ENCODE measurements at regions not wholly inside any gene's neighbourhood (a gene's known extent, or its start where the extent isn't known, plus 50 kb on each side); places are given as distances from the start of the nearest gene placed in this dataset.

- 50 to 78% (median 70%) methylated on average over 2 of the region's 2 CpGs for WGBS, 5 donors
- no peak overlapping the region for H3K4me3 ChIP-seq
- H3K27me3 ChIP-seq, result no peaks in the 10 kb centered on the region
- TF ChIP-seq EP300 (IDR thresholded peaks at IDR 0.05), result no peak
- no peak for TF ChIP-seq CTCF (IDR thresholded peaks at IDR 0.05)
- no peak for TF ChIP-seq POLR2A (IDR thresholded peaks at IDR 0.05)
- no peak for TF ChIP-seq POLR2AphosphoS5 (IDR thresholded peaks at IDR 0.05)
- H3K4me1 ChIP-seq, result peaks cover 0 to 11% (median 7%) of the 10 kb centered on the region in 4 donors
- no peaks in the 10 kb centered on the region for H3K36me3 ChIP-seq
- no peaks in the 10 kb centered on the region for H3K9me3 ChIP-seq
- H3K27ac ChIP-seq, result peak overlapping the region in 2 of 5 donors; percentile 6 to 52
- DNase-seq, result no peak
- intact Hi-C loops (cut with DNase I; ENCODE audit: low total_unique reads), result no loop called here
These were observed 107.1 kb downstream of the THBS2 start for GRCh38 chr6:169146521-169146920.

- peak in 1 of 2 donors; percentile 85 for DNase-seq
- Histone ChIP-seq H3K36me3 (no peaks in the 10 kb centered on the region), H3K27ac (peak overlapping the region in 3 of 5 donors; percentile 6 to 52 (median 44)), H3K4me3 (no peak overlapping the region), H3K27me3 (no peaks in the 10 kb centered on the region), H3K9me3 (no peaks in the 10 kb centered on the region), H3K4me1 (peaks cover 0 to 14% (median 9%) of the 10 kb centered on the region in 4 donors)
- intact Hi-C loops (cut with DNase I; ENCODE audit: low total_unique reads), result no loop called here
- TF ChIP-seq POLR2AphosphoS5 (IDR thresholded peaks at IDR 0.05) (no peak), POLR2A (IDR thresholded peaks at IDR 0.05) (no peak), EP300 (IDR thresholded peaks at IDR 0.05) (no peak), CTCF (IDR thresholded peaks at IDR 0.05) (no peak)
- 62 to 78% (median 75%) methylated on average over 10 of the region's 10 CpGs for WGBS, 5 donors
These were observed 107.6 kb downstream of the THBS2 start for GRCh38 chr6:169145991-169146501.

- no peaks in the 10 kb centered on the region for H3K9me3 ChIP-seq
- peaks cover 0 to 17% (median 10%) of the 10 kb centered on the region in 4 donors for H3K4me1 ChIP-seq
- H3K36me3 ChIP-seq, result no peaks in the 10 kb centered on the region
- intact Hi-C loops (cut with DNase I; ENCODE audit: low total_unique reads), result no loop called here
- WGBS, 5 donors, result 53 to 84% (median 73%) methylated on average over 6 of the region's 6 CpGs
- no peaks in the 10 kb centered on the region for H3K27me3 ChIP-seq
- H3K4me3 ChIP-seq, result no peak overlapping the region
- peak overlapping the region in 2 of 5 donors; percentile 44 to 52 for H3K27ac ChIP-seq
- no peak for TF ChIP-seq POLR2A (IDR thresholded peaks at IDR 0.05)
- TF ChIP-seq EP300 (IDR thresholded peaks at IDR 0.05), result no peak
- no peak for TF ChIP-seq CTCF (IDR thresholded peaks at IDR 0.05)
- TF ChIP-seq POLR2AphosphoS5 (IDR thresholded peaks at IDR 0.05), result no peak
- DNase-seq, result no peak
These were observed 108.2 kb downstream of the THBS2 start for GRCh38 chr6:169145496-169145895.

GRCh38 chr6:169144356-169144755 is 109.3 kb downstream of the THBS2 start:
- 80 to 95% (median 83%) methylated on average over 2 of the region's 2 CpGs for WGBS, 5 donors
- no peak overlapping the region for H3K27ac ChIP-seq
- no peak for DNase-seq
- peaks cover 0 to 17% (median 10%) of the 10 kb centered on the region in 4 donors for H3K4me1 ChIP-seq
- no peaks in the 10 kb centered on the region for H3K36me3 ChIP-seq
- intact Hi-C loops (cut with DNase I; ENCODE audit: low total_unique reads), result no loop called here
- H3K27me3 ChIP-seq, result no peaks in the 10 kb centered on the region
- TF ChIP-seq POLR2AphosphoS5 (IDR thresholded peaks at IDR 0.05), result no peak
- TF ChIP-seq POLR2A (IDR thresholded peaks at IDR 0.05), result no peak
- no peak for TF ChIP-seq CTCF (IDR thresholded peaks at IDR 0.05)
- TF ChIP-seq EP300 (IDR thresholded peaks at IDR 0.05), result no peak
- H3K4me3 ChIP-seq, result no peak overlapping the region
- no peaks in the 10 kb centered on the region for H3K9me3 ChIP-seq

Data from stomach (tissue), 8 donors.